ENCODE measurements at regions not wholly inside any gene's neighbourhood (a gene's known extent, or its start where the extent isn't known, plus 50 kb on each side); places are given as distances from the start of the nearest gene placed in this dataset.
"Not testable (repeated sequence)": the region's sequence is repeated elsewhere in the genome, so short reads cannot be mapped to it uniquely, and the experiment has no call there.

- intact Hi-C loops (cut with micrococcal nuclease), result not testable (repeated sequence)
These were observed 72.4 kb downstream of the HNRNPD start for GRCh38 chr4:82301390-82301789.

GRCh38 chr4:82293304-82293703 lies 80.5 kb downstream of the HNRNPD start:
- intact Hi-C loops (cut with micrococcal nuclease), result no loop called here

- intact Hi-C loops (cut with micrococcal nuclease), result loop anchor here (5.0 kb wide), 2 partner anchors 615 to 725 kb away; partner anchors contain the start of genes LIN54 and THAP9
These were observed 86.1 kb downstream of the HNRNPD start for GRCh38 chr4:82287720-82288119.

GRCh38 chr4:82284858-82285805 lies 88.7 kb downstream of the HNRNPD start:
- intact Hi-C loops (cut with micrococcal nuclease), result loop anchor here (1.0 to 5.0 kb wide), 7 partner anchors 72 to 878 kb away; partner anchors contain the start of genes ENOPH1, HNRNPDL, LIN54 and RASGEF1B

- intact Hi-C loops (cut with micrococcal nuclease), result loop anchor here (1.0 to 5.0 kb wide), 2 partner anchors 71 to 877 kb away; no protein-coding TSS in a partner anchor
These were observed 89.3 kb downstream of the HNRNPD start for GRCh38 chr4:82284475-82284857.

GRCh38 chr4:82282875-82283274 lies 90.9 kb downstream of the HNRNPD start:
- intact Hi-C loops (cut with micrococcal nuclease), result loop anchor here (5.0 kb wide), 1 partner anchor 876 kb away; no protein-coding TSS in a partner anchor

- intact Hi-C loops (cut with micrococcal nuclease), result not testable (repeated sequence)
These were observed 94.2 kb downstream of the HNRNPD start for GRCh38 chr4:82279550-82279949.

- intact Hi-C loops (cut with micrococcal nuclease), result no loop called here
These were observed 97.5 kb downstream of the HNRNPD start for GRCh38 chr4:82276332-82276640.

- intact Hi-C loops (cut with micrococcal nuclease), result no loop called here
These were observed 98.1 kb downstream of the HNRNPD start for GRCh38 chr4:82275431-82276331.

- intact Hi-C loops (cut with micrococcal nuclease), result not testable (repeated sequence)
These were observed 99.1 kb downstream of the HNRNPD start for GRCh38 chr4:82274700-82275099.

- intact Hi-C loops (cut with micrococcal nuclease), result not testable (repeated sequence)
These were observed 101.3 kb downstream of the HNRNPD start for GRCh38 chr4:82272523-82272922.

- intact Hi-C loops (cut with micrococcal nuclease), result not testable (repeated sequence)
These were observed 101.8 kb downstream of the HNRNPD start for GRCh38 chr4:82271915-82272480.

- intact Hi-C loops (cut with micrococcal nuclease), result loop anchor here (1.0 to 5.0 kb wide), 5 partner anchors 57 to 863 kb away; no protein-coding TSS in a partner anchor
These were observed 105.0 kb downstream of the HNRNPD start for GRCh38 chr4:82268826-82269193.

- intact Hi-C loops (cut with micrococcal nuclease), result loop anchor here (1.0 to 5.0 kb wide), 5 partner anchors 56 to 862 kb away; no protein-coding TSS in a partner anchor
These were observed 105.6 kb downstream of the HNRNPD start for GRCh38 chr4:82268050-82268825.

- intact Hi-C loops (cut with micrococcal nuclease), result loop anchor here (5.0 kb wide), 1 partner anchor 55 kb away; no protein-coding TSS in a partner anchor
These were observed 106.3 kb downstream of the HNRNPD start for GRCh38 chr4:82267506-82267905.

GRCh38 chr4:82266345-82266744 lies 107.4 kb downstream of the HNRNPD start:
- intact Hi-C loops (cut with micrococcal nuclease), result loop anchor here (5.0 kb wide), 1 partner anchor 54 kb away; no protein-coding TSS in a partner anchor

GRCh38 chr4:82261084-82261483 lies 112.7 kb downstream of the HNRNPD start:
- intact Hi-C loops (cut with micrococcal nuclease), result no loop called here

GRCh38 chr4:82260632-82261031 lies 113.2 kb downstream of the HNRNPD start:
- intact Hi-C loops (cut with micrococcal nuclease), result no loop called here

GRCh38 chr4:82256718-82257117 lies 117.1 kb downstream of the HNRNPD start:
- intact Hi-C loops (cut with micrococcal nuclease), result no loop called here

- intact Hi-C loops (cut with micrococcal nuclease), result no loop called here
These were observed 118.1 kb downstream of the HNRNPD start for GRCh38 chr4:82255657-82256056.

Data from T-helper 2 cell treated with Interferon-gamma antibody and Interleukin-4, amounts not matched to agents 100 ng/mL and 5 ng/mL, for 36 hours (primary cell).